ENCODE measurements at regions not wholly inside any gene's neighbourhood (a gene's known extent, or its start where the extent isn't known, plus 50 kb on each side); places are given as distances from the start of the nearest gene placed in this dataset.

- H3K9me3 ChIP-seq = no peaks in the 10 kb centered on the region
- TF ChIP-seq, protein P1, sequence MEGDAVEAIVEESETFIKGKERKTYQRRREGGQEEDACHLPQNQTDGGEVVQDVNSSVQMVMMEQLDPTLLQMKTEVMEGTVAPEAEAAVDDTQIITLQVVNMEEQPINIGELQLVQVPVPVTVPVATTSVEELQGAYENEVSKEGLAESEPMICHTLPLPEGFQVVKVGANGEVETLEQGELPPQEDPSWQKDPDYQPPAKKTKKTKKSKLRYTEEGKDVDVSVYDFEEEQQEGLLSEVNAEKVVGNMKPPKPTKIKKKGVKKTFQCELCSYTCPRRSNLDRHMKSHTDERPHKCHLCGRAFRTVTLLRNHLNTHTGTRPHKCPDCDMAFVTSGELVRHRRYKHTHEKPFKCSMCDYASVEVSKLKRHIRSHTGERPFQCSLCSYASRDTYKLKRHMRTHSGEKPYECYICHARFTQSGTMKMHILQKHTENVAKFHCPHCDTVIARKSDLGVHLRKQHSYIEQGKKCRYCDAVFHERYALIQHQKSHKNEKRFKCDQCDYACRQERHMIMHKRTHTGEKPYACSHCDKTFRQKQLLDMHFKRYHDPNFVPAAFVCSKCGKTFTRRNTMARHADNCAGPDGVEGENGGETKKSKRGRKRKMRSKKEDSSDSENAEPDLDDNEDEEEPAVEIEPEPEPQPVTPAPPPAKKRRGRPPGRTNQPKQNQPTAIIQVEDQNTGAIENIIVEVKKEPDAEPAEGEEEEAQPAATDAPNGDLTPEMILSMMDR (IDR thresholded peaks at IDR 0.05) = no peak
- H3K36me3 ChIP-seq = no peaks in the 10 kb centered on the region
- intact Hi-C loops (cut with DNase I) = no loop called here
- no peaks in the 10 kb centered on the region for H3K4me1 ChIP-seq
- no peak overlapping the region for H3K4me3 ChIP-seq
- no peak for DNase-seq (ENCODE audit: low spot score in 2 of 2)
- no peak overlapping the region for H3K27ac ChIP-seq
- no peaks in the 10 kb centered on the region for H3K27me3 ChIP-seq
Observed at GRCh38 chr21:18940791-18941190, 537.2 kb upstream of the TMPRSS15 start.

- Histone ChIP-seq H3K4me3 (no peak overlapping the region), H3K9me3 (no peaks in the 10 kb centered on the region), H3K4me1 (no peaks in the 10 kb centered on the region), H3K36me3 (no peaks in the 10 kb centered on the region), H3K27me3 (no peaks in the 10 kb centered on the region), H3K27ac (no peak overlapping the region)
- no peak for DNase-seq (ENCODE audit: low spot score in 2 of 2)
- intact Hi-C loops (cut with DNase I) = no loop called here
- TF ChIP-seq, protein P1 (IDR thresholded peaks at IDR 0.05) = no peak
Observed at GRCh38 chr21:18950045-18950740, 546.6 kb upstream of the TMPRSS15 start.

DNA sequence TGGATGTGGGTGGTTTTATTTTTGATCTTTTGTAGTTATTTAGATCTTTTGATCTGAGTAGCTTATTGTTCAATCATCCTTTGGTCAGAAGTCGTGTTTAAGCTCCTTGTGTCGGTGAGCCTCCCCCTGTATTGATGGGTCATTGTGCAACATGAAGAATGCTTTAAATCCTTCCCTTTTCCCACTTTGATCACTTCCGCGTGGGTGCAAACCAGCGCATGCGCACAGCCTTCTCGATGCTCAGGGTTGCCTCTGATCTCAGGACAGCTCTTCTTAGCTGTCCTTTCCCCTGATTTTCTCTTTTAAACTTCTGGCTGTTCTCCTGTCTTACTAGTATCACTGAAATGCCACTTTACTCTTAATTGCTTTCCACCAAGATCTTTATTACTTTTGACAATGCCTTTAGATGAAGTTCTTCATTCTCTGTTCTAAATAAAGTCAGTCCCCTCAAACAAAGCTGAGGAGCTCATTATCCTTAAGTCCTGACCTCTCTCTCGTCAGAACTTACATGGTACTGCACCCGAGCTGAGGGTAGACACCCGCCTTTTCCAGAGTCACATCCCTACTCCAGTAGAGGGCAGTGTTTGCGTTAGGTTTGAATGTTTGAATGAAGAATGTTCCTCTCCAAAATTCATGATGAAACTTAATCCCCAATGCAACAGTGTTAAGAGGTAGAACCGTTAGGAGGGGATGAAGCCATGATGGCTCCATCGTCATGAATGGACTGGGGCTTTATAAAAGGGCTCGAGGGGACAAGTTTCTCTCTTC is 547.9 kb upstream of the TMPRSS15 start:
- no peak overlapping the region for H3K4me3 ChIP-seq

DNA sequence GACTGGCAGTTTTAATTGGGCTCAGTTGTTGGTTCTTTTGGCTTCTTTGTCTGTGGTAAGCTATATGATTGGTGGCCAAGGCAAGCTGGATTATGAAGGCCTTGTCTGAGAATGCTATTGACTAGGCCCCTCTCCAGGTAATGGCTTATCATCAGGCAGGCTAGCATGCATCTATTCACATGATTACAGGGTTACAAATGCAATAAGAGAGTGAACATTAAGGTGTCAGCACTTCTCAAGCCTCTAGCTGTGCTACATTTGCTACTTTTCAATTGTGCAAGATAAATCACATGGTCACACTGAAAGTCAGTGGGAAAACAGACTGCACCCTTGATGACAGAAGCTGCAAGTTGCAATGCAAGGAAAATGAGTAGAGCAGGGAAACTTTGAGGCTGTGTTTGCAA is 550.9 kb upstream of the TMPRSS15 start:
- H3K36me3 ChIP-seq = no peaks in the 10 kb centered on the region
- no peak overlapping the region for H3K27ac ChIP-seq
- H3K27me3 ChIP-seq = no peaks in the 10 kb centered on the region
- TF ChIP-seq, protein P1 (IDR thresholded peaks at IDR 0.05) = no peak
- no peak for DNase-seq (ENCODE audit: low spot score in 2 of 2)
- no peaks in the 10 kb centered on the region for H3K9me3 ChIP-seq
- no peak overlapping the region for H3K4me3 ChIP-seq
- H3K4me1 ChIP-seq = no peaks in the 10 kb centered on the region
- intact Hi-C loops (cut with DNase I) = no loop called here

More for the DNA sequence above, 547.9 kb upstream of the TMPRSS15 start:
- H3K9me3 ChIP-seq = no peaks in the 10 kb centered on the region
- intact Hi-C loops (cut with DNase I) = no loop called here
- H3K36me3 ChIP-seq = no peaks in the 10 kb centered on the region
- H3K27ac ChIP-seq = no peak overlapping the region
- no peaks in the 10 kb centered on the region for H3K4me1 ChIP-seq
- no peak for DNase-seq (ENCODE audit: low spot score in 2 of 2)
- TF ChIP-seq, protein P1 (IDR thresholded peaks at IDR 0.05) = no peak
- no peaks in the 10 kb centered on the region for H3K27me3 ChIP-seq

- no peak overlapping the region for H3K27ac ChIP-seq
- H3K27me3 ChIP-seq = no peaks in the 10 kb centered on the region
- H3K4me1 ChIP-seq = no peaks in the 10 kb centered on the region
- H3K36me3 ChIP-seq = no peaks in the 10 kb centered on the region
- intact Hi-C loops (cut with DNase I) = no loop called here
- no peak for DNase-seq (ENCODE audit: low spot score in 2 of 2)
- no peak overlapping the region for H3K4me3 ChIP-seq
- TF ChIP-seq, protein P1 (IDR thresholded peaks at IDR 0.05) = no peak
- no peaks in the 10 kb centered on the region for H3K9me3 ChIP-seq
Observed at GRCh38 chr21:18959817-18960216, 556.2 kb upstream of the TMPRSS15 start.
